Right hindlimb (tissue), 1 donor: ENCODE measurements at regions not wholly inside any gene's neighbourhood (a gene's known extent, or its start where the extent isn't known, plus 50 kb on each side); places are given as distances from the start of the nearest gene placed in this dataset.
"Not testable (repeated sequence)": the region's sequence is repeated elsewhere in the genome, so short reads cannot be mapped to it uniquely, and the experiment has no call there.

Experiments used
- DNase-seq: peaks from one replicate; pipeline ENCODE4 v3.0.0-alpha.2; 2018

GRCh38 chr6:113055998-113056397 is 708.9 kb downstream of the RFPL4B start:
- DNase-seq = no peak

- no peak for DNase-seq
Measured at GRCh38 chr6:113057567-113058053, 710.5 kb downstream of the RFPL4B start.

GRCh38 chr6:113060664-113061063 is 713.5 kb downstream of the RFPL4B start:
- DNase-seq = no peak

- DNase-seq = no peak
Measured at GRCh38 chr6:113065611-113066010, 718.5 kb downstream of the RFPL4B start.

GRCh38 chr6:113067612-113068275 is 720.6 kb downstream of the RFPL4B start:
- no peak for DNase-seq

GRCh38 chr6:113068570-113068969 is 721.4 kb downstream of the RFPL4B start:
- no peak for DNase-seq

- not testable (repeated sequence) for DNase-seq
Measured at GRCh38 chr6:113070681-113071080, 723.6 kb downstream of the RFPL4B start.

GRCh38 chr6:113073611-113074191 is 726.6 kb downstream of the RFPL4B start:
- DNase-seq = no peak

- no peak for DNase-seq
Measured at GRCh38 chr6:113076116-113076515, 729.0 kb downstream of the RFPL4B start.

GRCh38 chr6:113076816-113077215 is 729.7 kb downstream of the RFPL4B start:
- DNase-seq = no peak

GRCh38 chr6:113077794-113078193 is 730.7 kb downstream of the RFPL4B start:
- no peak for DNase-seq

- DNase-seq = no peak
Measured at GRCh38 chr6:113078791-113079190, 731.7 kb downstream of the RFPL4B start.

- DNase-seq = no peak
Measured at GRCh38 chr6:113082745-113083144, 735.6 kb downstream of the RFPL4B start.

- DNase-seq = no peak
Measured at GRCh38 chr6:113083947-113084346, 736.8 kb downstream of the RFPL4B start.

- no peak for DNase-seq
Measured at GRCh38 chr6:113089056-113089455, 741.9 kb downstream of the RFPL4B start.

- no peak for DNase-seq
Measured at GRCh38 chr6:113092795-113093194, 745.7 kb downstream of the RFPL4B start.

- DNase-seq = no peak
Measured at GRCh38 chr6:113094779-113095178, 747.6 kb downstream of the RFPL4B start.

GRCh38 chr6:113095841-113096240 is 748.7 kb downstream of the RFPL4B start:
- DNase-seq = no peak

- no peak for DNase-seq
Measured at GRCh38 chr6:113102761-113103160, 754.4 kb upstream of the MARCKS start.

- no peak for DNase-seq
Measured at GRCh38 chr6:113103634-113104361, 753.3 kb upstream of the MARCKS start.

GRCh38 chr6:113104541-113104940 is 752.6 kb upstream of the MARCKS start:
- DNase-seq = no peak

- DNase-seq = no peak
Measured at GRCh38 chr6:113104951-113105350, 752.2 kb upstream of the MARCKS start.

- DNase-seq = no peak
Measured at GRCh38 chr6:113110211-113110610, 746.9 kb upstream of the MARCKS start.

- no peak for DNase-seq
Measured at GRCh38 chr6:113111550-113111949, 745.6 kb upstream of the MARCKS start.
